HCT116 (cell line): ENCODE measurements at regions not wholly inside any gene's neighbourhood (a gene's known extent, or its start where the extent isn't known, plus 50 kb on each side); places are given as distances from the start of the nearest gene placed in this dataset.

Experiments used
- ATAC-seq: fragments of 200-7000 bp; cut with Tn5 transposase; 2 replicates; pipeline ENCODE4 v1.9.1; 2020; ENCODE audit warnings: mild to moderate bottlenecking, moderate library complexity
- BruUV-seq: library from RNA; stranded (reverse); fragments of 400-500 nt; replicated peaks from 2 replicates; lab custom pipeline; 2021; lab: Mats Ljungman, UMichigan
- CTCF ChIA-PET: fragments of 300-600 bp; sonication (Branson Sonifier 250); formaldehyde crosslinking; loops from one replicate; lab custom pipeline; 2021; ENCODE audit warnings: antibody characterized with exemption; lab: Charles Lee
- POLR2A ChIA-PET: fragments of 300-600, 350-600 bp; sonication (Branson Sonifier 250); formaldehyde crosslinking; loops from one replicate; lab custom pipeline; 2021; ENCODE audit warnings: antibody characterized with exemption; lab: Charles Lee
- RAD21 ChIA-PET, 2 experiments: fragments of 300-600 bp; sonication (Branson Sonifier 250); formaldehyde crosslinking; loops; one replicate each; lab custom pipeline; 2023; ENCODE audit warnings: low total read pairs in 2 of 2; ENCODE audit not compliant: uncharacterized antibody in 2 of 2, unreplicated experiment in 2 of 2, low non-redundant PET in 1 of 2; lab: Charles Lee
- DNase-seq: peaks from one replicate; pipeline ENCODE4 v3.0.0-alpha.2; 2010; ENCODE audit warnings: low read depth, low spot score
- H2AFZ ChIP-seq: fragments of 200-600 bp; shearing (Covaris generic), sonication (generic); 2 replicates; pipeline ENCODE4 v1.6.1; 2017; ENCODE audit warnings: low read depth, mixed run types, mixed read lengths, antibody characterized with exemption, low read length; ENCODE audit not compliant: poor library complexity, severe bottlenecking
- H3K27ac ChIP-seq: 2 replicates; pipeline ENCODE4 v1.5.1; 2012; ENCODE audit warnings: low read depth, low read length
- H3K27me3 ChIP-seq: fragments of 200-600 bp; sonication (generic); 2 replicates; pipeline ENCODE4 v1.6.1; 2016; ENCODE audit warnings: mixed run types, low read length, mixed read lengths; ENCODE audit not compliant: insufficient read depth
- H3K36me3 ChIP-seq, 2 experiments: fragments of 200-500 bp in 1 of 2; fragments of 200-600 bp in 1 of 2; sonication (Bioruptor generic) in 1 of 2; sonication (generic) in 1 of 2; 2 replicates each; pipeline versions ENCODE4 v1.5.1 to v1.6.1; 2014 to 2016; ENCODE audit warnings: low read length in 2 of 2, inconsistent platforms in 1 of 2, mixed read lengths in 1 of 2, mixed run types in 1 of 2; ENCODE audit not compliant: insufficient read depth in 2 of 2, control insufficient read depth in 1 of 2
- H3K4me1 ChIP-seq, 2 experiments: fragments of 200-600 bp in 1 of 2; sonication (generic) in 1 of 2; 2 replicates each; pipeline versions ENCODE4 v1.5.1 to v1.6.1; 2012 to 2017; ENCODE audit warnings: low read length in 2 of 2, inconsistent platforms in 1 of 2, mild to moderate bottlenecking in 1 of 2, mixed read lengths in 1 of 2, mixed run types in 1 of 2, moderate library complexity in 1 of 2; ENCODE audit not compliant: insufficient read depth in 2 of 2, control insufficient read depth in 1 of 2
- H3K4me2 ChIP-seq: fragments of 200-600 bp; sonication (generic); 2 replicates; pipeline ENCODE4 v1.6.1; 2017; ENCODE audit warnings: mixed run types, low read length, mixed read lengths
- H3K4me3 ChIP-seq, 2 experiments: fragments of 200-600 bp in 1 of 2; sonication (generic) in 1 of 2; replicated peaks in 1 of 2; 2 replicates each; pipeline ENCODE4 v1.5.1; 2011 to 2016; ENCODE audit warnings: low read length in 2 of 2, control low read depth in 1 of 2, low read depth in 1 of 2, mild to moderate bottlenecking in 1 of 2, mixed read lengths in 1 of 2, mixed run types in 1 of 2
- H3K79me2 ChIP-seq: fragments of 200-600 bp; sonication (generic); 2 replicates; pipeline ENCODE4 v1.6.1; 2017; ENCODE audit warnings: mild to moderate bottlenecking, mixed run types, low read length, moderate library complexity, mixed read lengths; ENCODE audit not compliant: insufficient read depth
- H3K9ac ChIP-seq: fragments of 200-600 bp; sonication (generic); 2 replicates; pipeline ENCODE4 v1.6.1; 2016; ENCODE audit warnings: low read length, mixed read lengths
- H3K9me2 ChIP-seq: fragments of 200-600 bp; sonication (generic), shearing (Covaris generic); 2 replicates; pipeline ENCODE4 v1.6.1; 2017; ENCODE audit warnings: mixed run types, mild to moderate bottlenecking, moderate library complexity; ENCODE audit not compliant: insufficient read depth
- H3K9me3 ChIP-seq, 2 experiments: fragments of 200-500 bp in 1 of 2; fragments of 200-600 bp in 1 of 2; sonication (Bioruptor generic) in 1 of 2; sonication (generic) in 1 of 2; 2 replicates each; pipeline ENCODE4 v1.6.1; 2014 to 2017; ENCODE audit warnings: low read length in 2 of 2, mixed read lengths in 2 of 2, inconsistent platforms in 1 of 2, low read depth in 1 of 2, mild to moderate bottlenecking in 1 of 2, mixed run types in 1 of 2, moderate library complexity in 1 of 2; ENCODE audit not compliant: control insufficient read depth in 1 of 2, insufficient read depth in 1 of 2
- H4K20me1 ChIP-seq: fragments of 200-600 bp; sonication (generic), shearing (Covaris generic); 2 replicates; pipeline ENCODE4 v1.6.1; 2017; ENCODE audit warnings: mixed run types, mild to moderate bottlenecking, moderate library complexity; ENCODE audit not compliant: insufficient read depth
- ATF3 ChIP-seq: IDR thresholded peaks from 2 replicates; pipeline ENCODE4 v1.6.1; 2012
- CBX3 ChIP-seq: IDR thresholded peaks from 2 replicates; pipeline ENCODE4 v1.6.1; 2012; ENCODE audit warnings: low read depth
- EGR1 ChIP-seq: IDR thresholded peaks from 2 replicates; pipeline ENCODE4 v1.6.1; 2012; ENCODE audit warnings: low read depth
- FOSL1 ChIP-seq: IDR thresholded peaks from 2 replicates; pipeline ENCODE4 v1.6.1; 2012; ENCODE audit warnings: low read depth
- POLR2AphosphoS5 ChIP-seq: IDR thresholded peaks from 2 replicates; pipeline ENCODE4 v1.6.1; 2011; ENCODE audit warnings: mild to moderate bottlenecking, low read depth, low read length, moderate library complexity
- RAD21 ChIP-seq: IDR thresholded peaks from 2 replicates; pipeline ENCODE4 v1.6.1; 2012; ENCODE audit warnings: low read depth, mild to moderate bottlenecking
- REST ChIP-seq: IDR thresholded peaks from 2 replicates; pipeline ENCODE4 v1.6.1; 2012; ENCODE audit warnings: low read depth
- SIN3A ChIP-seq: IDR thresholded peaks from 2 replicates; pipeline ENCODE4 v1.6.1; 2012; ENCODE audit warnings: low read depth
- SP1 ChIP-seq: IDR thresholded peaks from 2 replicates; pipeline ENCODE4 v1.6.1; 2012; ENCODE audit warnings: low read depth
- SRF ChIP-seq: IDR thresholded peaks from 2 replicates; pipeline ENCODE4 v1.6.1; 2012; ENCODE audit warnings: low read depth
- ZFX ChIP-seq: fragments of 450-650 bp; IDR thresholded peaks from 2 replicates; pipeline ENCODE4 v1.6.1; 2017
- ZNF274 ChIP-seq: fragments of 200-500 bp; sonication (Bioruptor generic); IDR thresholded peaks from 2 replicates; pipeline ENCODE4 v1.6.1; 2014; ENCODE audit warnings: mild to moderate bottlenecking, low read depth, low read length, inconsistent platforms
- intact Hi-C: fragments of 100-400 bp; cut with micrococcal nuclease; formaldehyde crosslinking; loops from 2 replicates; pipeline ENCODE4 v1.10.0; 2022
- TF ChIP-seq, protein P1 (sequence below), 3 experiments: fragments of 200-600 bp in 1 of 3; sonication (generic) in 1 of 3; IDR thresholded peaks in 2 of 3; conservative IDR thresholded peaks in 1 of 3; 2 replicates each; pipeline ENCODE4 v1.5.1; 2012 to 2017; ENCODE audit warnings: low read depth in 2 of 3, low read length in 2 of 3, antibody characterized with exemption in 1 of 3, borderline replicate concordance in 1 of 3, control low read depth in 1 of 3, mild to moderate bottlenecking in 1 of 3, mixed read lengths in 1 of 3, mixed run types in 1 of 3, moderate library complexity in 1 of 3; ENCODE audit not compliant: insufficient read depth in 1 of 3
- TF ChIP-seq, protein P2 (sequence below): IDR thresholded peaks from 2 replicates; pipeline ENCODE4 v1.6.1; 2012

- Histone ChIP-seq H3K79me2 (no peaks in the 10 kb centered on the region), H3K4me1 (peaks cover 5 to 8% of the 10 kb centered on the region in 2 experiments; a peak in 3 of 4 replicates), H3K27ac (no peak overlapping the region), H2AFZ (no peak overlapping the region), H3K9me3 (no peaks in the 10 kb centered on the region), H3K36me3 (no peaks in the 10 kb centered on the region), H3K27me3 (no peaks in the 10 kb centered on the region), H3K4me2 (no peak overlapping the region), H3K4me3 (no peak overlapping the region), H3K9me2 (no peaks in the 10 kb centered on the region), H4K20me1 (no peaks in the 10 kb centered on the region), H3K9ac (no peak overlapping the region)
- TF ChIP-seq SIN3A (no peak), FOSL1 (no peak), RAD21 (no peak), CBX3 (no peak), ATF3 (no peak), SP1 (no peak), SRF (no peak), EGR1 (no peak), REST (no peak), POLR2AphosphoS5 (no peak), ZNF274 (no peak), ZFX (no peak)
- TF ChIP-seq, protein P1, sequence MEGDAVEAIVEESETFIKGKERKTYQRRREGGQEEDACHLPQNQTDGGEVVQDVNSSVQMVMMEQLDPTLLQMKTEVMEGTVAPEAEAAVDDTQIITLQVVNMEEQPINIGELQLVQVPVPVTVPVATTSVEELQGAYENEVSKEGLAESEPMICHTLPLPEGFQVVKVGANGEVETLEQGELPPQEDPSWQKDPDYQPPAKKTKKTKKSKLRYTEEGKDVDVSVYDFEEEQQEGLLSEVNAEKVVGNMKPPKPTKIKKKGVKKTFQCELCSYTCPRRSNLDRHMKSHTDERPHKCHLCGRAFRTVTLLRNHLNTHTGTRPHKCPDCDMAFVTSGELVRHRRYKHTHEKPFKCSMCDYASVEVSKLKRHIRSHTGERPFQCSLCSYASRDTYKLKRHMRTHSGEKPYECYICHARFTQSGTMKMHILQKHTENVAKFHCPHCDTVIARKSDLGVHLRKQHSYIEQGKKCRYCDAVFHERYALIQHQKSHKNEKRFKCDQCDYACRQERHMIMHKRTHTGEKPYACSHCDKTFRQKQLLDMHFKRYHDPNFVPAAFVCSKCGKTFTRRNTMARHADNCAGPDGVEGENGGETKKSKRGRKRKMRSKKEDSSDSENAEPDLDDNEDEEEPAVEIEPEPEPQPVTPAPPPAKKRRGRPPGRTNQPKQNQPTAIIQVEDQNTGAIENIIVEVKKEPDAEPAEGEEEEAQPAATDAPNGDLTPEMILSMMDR (IDR thresholded peaks at IDR 0.05 in 2 of 3, conservative IDR thresholded peaks at IDR 0.05 in 1 of 3; ENCODE audit: borderline replicate concordance in 1 of 3, insufficient read depth in 1 of 3, low read depth in 2 of 3, low read length in 2 of 3) = no peak
- TF ChIP-seq, protein P2, sequence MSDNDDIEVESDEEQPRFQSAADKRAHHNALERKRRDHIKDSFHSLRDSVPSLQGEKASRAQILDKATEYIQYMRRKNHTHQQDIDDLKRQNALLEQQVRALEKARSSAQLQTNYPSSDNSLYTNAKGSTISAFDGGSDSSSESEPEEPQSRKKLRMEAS = no peak
- ATAC-seq = no peak
- ChIA-PET POLR2A (no interaction called here), RAD21 (no interaction called here), CTCF (no interaction called here)
- intact Hi-C loops = no loop called here
- DNase-seq = no peak
- BruUV-seq = no TSS peak
Measured at GRCh38 chr5:54387031-54387430, 68.5 kb upstream of the HSPB3 start.
